Activated CD4-positive, alpha-beta T cell treated with anti-CD3 and anti-CD28 coated beads for 24 hours (primary cell): ENCODE measurements at regions not wholly inside any gene's neighbourhood (a gene's known extent, or its start where the extent isn't known, plus 50 kb on each side); places are given as distances from the start of the nearest gene placed in this dataset.
"Not testable (repeated sequence)": the region's sequence is repeated elsewhere in the genome, so short reads cannot be mapped to it uniquely, and the experiment has no call there.

ENCODE experiments used
- DNase-seq, 2 donors: peaks; one replicate each; pipeline ENCODE4 v3.0.0-alpha.2; 2020; ENCODE audit warnings: low read depth in 2 of 2

GRCh38 chr6:99141906-99142305 lies 194.2 kb upstream of the FBXL4 start:
- not testable (repeated sequence) for DNase-seq

GRCh38 chr6:99138445-99138844 lies 190.7 kb upstream of the FBXL4 start:
- no peak for DNase-seq

- no peak for DNase-seq
These were observed 189.6 kb upstream of the FBXL4 start for GRCh38 chr6:99137314-99137713.

GRCh38 chr6:99136488-99136887 lies 188.7 kb upstream of the FBXL4 start:
- DNase-seq, result no peak

- DNase-seq, result no peak
These were observed 184.4 kb upstream of the FBXL4 start for GRCh38 chr6:99132026-99132635.

- DNase-seq, result no peak
These were observed 183.4 kb upstream of the FBXL4 start for GRCh38 chr6:99130897-99131873.

GRCh38 chr6:99129835-99130234 lies 182.1 kb upstream of the FBXL4 start:
- no peak for DNase-seq

GRCh38 chr6:99121748-99122147 lies 174.0 kb upstream of the FBXL4 start:
- no peak for DNase-seq

GRCh38 chr6:99120641-99121040 lies 172.9 kb upstream of the FBXL4 start:
- DNase-seq, result no peak

- DNase-seq, result peak in 1 of 2 donors; percentile 12
These were observed 171.6 kb upstream of the FBXL4 start for GRCh38 chr6:99119109-99120031.

- no peak for DNase-seq
These were observed 167.1 kb upstream of the FBXL4 start for GRCh38 chr6:99114769-99115406.

- no peak for DNase-seq
These were observed 163.8 kb upstream of the FBXL4 start for GRCh38 chr6:99111590-99111989.

- DNase-seq, result no peak
These were observed 162.3 kb upstream of the FBXL4 start for GRCh38 chr6:99110029-99110428.

- DNase-seq, result no peak
These were observed 156.5 kb upstream of the FBXL4 start for GRCh38 chr6:99104218-99104617.

- no peak for DNase-seq
These were observed 151.5 kb upstream of the FBXL4 start for GRCh38 chr6:99099243-99099642.

GRCh38 chr6:99096170-99096569 lies 148.4 kb upstream of the FBXL4 start:
- no peak for DNase-seq

GRCh38 chr6:99093456-99094190 lies 145.9 kb upstream of the FBXL4 start:
- DNase-seq, result no peak

- DNase-seq, result no peak
These were observed 144.7 kb upstream of the FBXL4 start for GRCh38 chr6:99092461-99092860.

- no peak for DNase-seq
These were observed 144.2 kb upstream of the FBXL4 start for GRCh38 chr6:99091985-99092384.

GRCh38 chr6:99080191-99080590 lies 132.4 kb upstream of the FBXL4 start:
- no peak for DNase-seq

- no peak for DNase-seq
These were observed 131.3 kb upstream of the FBXL4 start for GRCh38 chr6:99079058-99079457.
